Type B pancreatic cell (in vitro differentiated cells): ENCODE measurements at regions not wholly inside any gene's neighbourhood (a gene's known extent, or its start where the extent isn't known, plus 50 kb on each side); places are given as distances from the start of the nearest gene placed in this dataset.

Source experiments
- DNase-seq: peaks from one replicate; pipeline ENCODE4 v3.0.0; 2021; ENCODE audit warnings: mixed read lengths; ENCODE audit not compliant: unreplicated experiment; ENCODE audit errors: extremely low spot score
- H3K27ac Mint-ChIP-seq: 2 replicates; pipeline ENCODE4 v1.8.0; 2021; ENCODE audit warnings: mild to moderate bottlenecking, mixed read lengths
- H3K27me3 Mint-ChIP-seq: 2 replicates; pipeline ENCODE4 v1.8.0; 2021; ENCODE audit warnings: mixed read lengths
- H3K36me3 Mint-ChIP-seq: 2 replicates; pipeline ENCODE4 v1.8.0; 2021; ENCODE audit warnings: mixed read lengths
- H3K4me1 Mint-ChIP-seq: one replicate; pipeline ENCODE4 v1.8.0; 2021; ENCODE audit warnings: mixed read lengths; ENCODE audit not compliant: unreplicated experiment
- H3K4me3 Mint-ChIP-seq: 2 replicates; pipeline ENCODE4 v1.8.0; 2021; ENCODE audit warnings: mild to moderate bottlenecking, mixed read lengths
- H3K9me3 Mint-ChIP-seq: 2 replicates; pipeline ENCODE4 v1.8.0; 2021; ENCODE audit warnings: mixed read lengths
- TF ChIP-seq, protein P1 (sequence below): fragments of 200-600 bp; sonication (generic); conservative IDR thresholded peaks from 2 replicates; pipeline ENCODE4 v1.5.0; 2021; ENCODE audit warnings: antibody characterized with exemption, mild to moderate bottlenecking

DNA sequence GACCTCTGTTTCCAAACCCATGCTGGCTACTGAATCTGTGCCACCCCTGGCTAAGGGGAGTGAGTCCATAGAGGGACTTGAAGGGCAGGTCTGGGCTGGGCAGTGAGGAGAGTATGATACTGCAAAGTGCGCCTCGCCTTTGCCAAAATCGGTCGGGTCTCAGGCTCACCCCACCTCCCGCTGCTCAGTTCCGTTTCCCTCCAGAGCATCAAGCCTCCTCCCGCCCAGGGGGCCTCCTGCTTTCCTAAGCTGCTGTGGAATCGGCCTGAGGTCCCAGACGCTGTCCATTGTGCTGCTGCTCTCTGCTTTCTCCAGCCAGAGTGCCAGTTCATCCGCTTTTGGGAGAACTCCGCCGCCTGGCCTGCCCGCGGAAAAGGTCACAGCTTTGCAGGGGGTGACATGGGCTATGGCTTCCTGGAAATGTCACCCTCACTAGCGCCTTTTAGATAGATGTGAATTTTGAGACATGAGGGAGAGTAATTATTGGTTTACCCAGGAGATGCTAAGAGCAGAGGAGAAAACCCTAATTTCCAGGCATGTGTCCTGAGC lies 1418.4 kb downstream of the UQCRFS1 start:
- Mint-ChIP-seq H3K27ac (no peak overlapping the region), H3K36me3 (peaks cover 11% of the 10 kb centered on the region), H3K9me3 (no peaks in the 10 kb centered on the region), H3K27me3 (no peaks in the 10 kb centered on the region), H3K4me1 (peaks cover 8% of the 10 kb centered on the region), H3K4me3 (peak overlapping the region; percentile 99)
- no peak for DNase-seq
- TF ChIP-seq, protein P1, sequence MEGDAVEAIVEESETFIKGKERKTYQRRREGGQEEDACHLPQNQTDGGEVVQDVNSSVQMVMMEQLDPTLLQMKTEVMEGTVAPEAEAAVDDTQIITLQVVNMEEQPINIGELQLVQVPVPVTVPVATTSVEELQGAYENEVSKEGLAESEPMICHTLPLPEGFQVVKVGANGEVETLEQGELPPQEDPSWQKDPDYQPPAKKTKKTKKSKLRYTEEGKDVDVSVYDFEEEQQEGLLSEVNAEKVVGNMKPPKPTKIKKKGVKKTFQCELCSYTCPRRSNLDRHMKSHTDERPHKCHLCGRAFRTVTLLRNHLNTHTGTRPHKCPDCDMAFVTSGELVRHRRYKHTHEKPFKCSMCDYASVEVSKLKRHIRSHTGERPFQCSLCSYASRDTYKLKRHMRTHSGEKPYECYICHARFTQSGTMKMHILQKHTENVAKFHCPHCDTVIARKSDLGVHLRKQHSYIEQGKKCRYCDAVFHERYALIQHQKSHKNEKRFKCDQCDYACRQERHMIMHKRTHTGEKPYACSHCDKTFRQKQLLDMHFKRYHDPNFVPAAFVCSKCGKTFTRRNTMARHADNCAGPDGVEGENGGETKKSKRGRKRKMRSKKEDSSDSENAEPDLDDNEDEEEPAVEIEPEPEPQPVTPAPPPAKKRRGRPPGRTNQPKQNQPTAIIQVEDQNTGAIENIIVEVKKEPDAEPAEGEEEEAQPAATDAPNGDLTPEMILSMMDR, result no peak

DNA sequence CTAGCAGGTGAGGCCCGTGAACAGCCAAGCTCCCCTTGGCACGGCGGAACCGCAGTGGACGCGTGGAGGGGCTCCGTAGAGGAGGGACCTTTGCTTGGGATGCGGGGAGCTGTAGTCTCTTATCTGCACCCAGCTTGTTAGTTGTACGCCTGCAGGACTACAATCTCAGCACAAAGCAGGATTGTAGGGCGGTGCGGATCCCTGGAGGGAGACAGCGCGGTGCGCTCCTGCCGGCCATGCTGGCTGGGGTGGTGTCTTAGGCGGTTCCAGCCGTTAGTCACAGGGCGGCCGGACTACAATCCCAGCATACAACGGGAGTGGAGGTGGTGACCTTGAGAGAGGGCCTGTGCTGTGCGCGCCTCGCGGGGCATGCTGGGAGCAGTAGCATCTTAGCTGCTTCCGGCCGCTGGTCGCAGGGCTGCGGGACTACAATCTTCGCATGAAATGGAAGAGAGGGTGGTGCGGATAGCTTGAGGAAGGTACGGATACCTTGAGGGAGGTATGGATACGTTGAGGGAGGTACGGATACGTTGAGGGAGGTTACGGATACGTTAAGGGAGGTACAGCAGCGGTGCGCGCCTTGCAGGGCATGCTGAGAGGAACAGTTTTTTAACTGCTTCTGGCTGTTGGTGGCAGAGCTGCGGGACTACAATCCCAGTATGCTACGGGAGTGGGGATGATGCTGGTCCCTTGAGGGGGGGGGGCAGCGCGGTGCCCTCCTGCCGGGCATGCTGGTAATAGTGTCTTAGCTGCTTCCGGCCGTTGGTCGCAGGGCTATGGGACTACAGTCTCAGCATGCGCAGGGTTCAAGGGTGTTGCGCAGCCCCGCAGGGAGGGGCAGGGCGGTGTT lies 1419.1 kb downstream of the UQCRFS1 start:
- H3K9me3 Mint-ChIP-seq, result no peaks in the 10 kb centered on the region
- no peaks in the 10 kb centered on the region for H3K27me3 Mint-ChIP-seq
- peaks cover 12% of the 10 kb centered on the region for H3K36me3 Mint-ChIP-seq
- TF ChIP-seq, protein P1, result peak; percentile 17
- peak; percentile 92 for DNase-seq
- H3K4me3 Mint-ChIP-seq, result peak overlapping the region; percentile 99
- peak overlapping the region; percentile 90 for H3K27ac Mint-ChIP-seq
- H3K4me1 Mint-ChIP-seq, result peaks cover 8% of the 10 kb centered on the region

DNA sequence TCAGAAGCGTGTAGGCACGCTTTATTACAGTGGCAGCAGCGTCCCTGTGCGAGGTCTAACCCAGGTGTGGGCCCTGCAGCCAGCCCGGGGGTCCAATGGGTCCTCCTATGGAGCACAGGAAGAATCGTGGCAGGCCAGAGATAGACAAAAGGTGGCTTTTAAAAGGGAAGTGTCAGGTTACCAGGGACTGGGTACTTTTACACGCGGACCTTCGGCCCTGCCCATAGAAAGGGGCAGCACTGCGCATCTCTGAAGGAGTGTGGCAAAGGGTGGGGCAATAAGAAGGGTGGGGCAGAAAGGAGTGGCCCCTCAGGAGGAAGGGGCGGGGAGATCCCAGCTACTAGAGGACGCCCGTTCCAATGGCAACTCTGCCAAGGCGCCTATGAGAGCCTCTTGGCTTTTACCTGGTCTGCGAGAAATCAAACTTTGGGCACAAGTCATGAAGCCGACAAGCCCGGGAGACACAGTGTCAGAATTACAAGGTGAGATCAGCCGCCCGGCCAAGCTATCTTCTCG lies 1419.8 kb downstream of the UQCRFS1 start:
- Mint-ChIP-seq H3K27ac (peak overlapping the region; percentile 90), H3K4me3 (peak overlapping the region; percentile 99), H3K36me3 (peaks cover 11% of the 10 kb centered on the region), H3K4me1 (peaks cover 8% of the 10 kb centered on the region), H3K9me3 (no peaks in the 10 kb centered on the region), H3K27me3 (no peaks in the 10 kb centered on the region)
- TF ChIP-seq, protein P1, result no peak
- DNase-seq, result no peak

DNA sequence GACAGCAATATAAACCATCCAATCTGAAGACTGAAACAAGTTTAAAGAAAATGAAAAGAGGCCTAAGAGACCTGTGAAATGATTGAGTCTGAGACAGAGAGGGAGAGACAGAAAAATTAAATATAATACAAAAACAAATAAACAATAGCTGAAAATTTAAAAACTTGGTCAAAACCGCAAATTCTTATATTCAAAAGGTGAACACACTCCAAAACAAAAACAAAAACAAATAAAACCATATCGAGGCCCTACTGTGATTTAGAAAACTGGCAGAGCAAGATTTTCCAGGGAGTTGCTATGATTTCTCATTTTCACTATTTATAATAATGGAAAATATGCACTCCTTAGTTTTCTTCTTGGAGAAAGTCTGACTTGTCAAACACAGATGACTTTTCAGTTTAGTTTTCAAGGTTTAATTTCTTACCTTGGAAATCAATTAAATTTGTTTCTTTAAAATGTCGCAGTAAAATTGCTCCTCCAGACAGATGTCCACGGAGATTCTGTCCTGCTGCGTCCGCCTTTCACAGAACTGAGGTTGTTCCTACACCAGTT lies 1420.3 kb downstream of the UQCRFS1 start:
- no peak for DNase-seq
- Mint-ChIP-seq H3K9me3 (no peaks in the 10 kb centered on the region), H3K27me3 (no peaks in the 10 kb centered on the region), H3K4me1 (peaks cover 8% of the 10 kb centered on the region), H3K27ac (peak overlapping the region; percentile 90), H3K4me3 (peak overlapping the region; percentile 99), H3K36me3 (peaks cover 14% of the 10 kb centered on the region)
- TF ChIP-seq, protein P1, result no peak

DNA sequence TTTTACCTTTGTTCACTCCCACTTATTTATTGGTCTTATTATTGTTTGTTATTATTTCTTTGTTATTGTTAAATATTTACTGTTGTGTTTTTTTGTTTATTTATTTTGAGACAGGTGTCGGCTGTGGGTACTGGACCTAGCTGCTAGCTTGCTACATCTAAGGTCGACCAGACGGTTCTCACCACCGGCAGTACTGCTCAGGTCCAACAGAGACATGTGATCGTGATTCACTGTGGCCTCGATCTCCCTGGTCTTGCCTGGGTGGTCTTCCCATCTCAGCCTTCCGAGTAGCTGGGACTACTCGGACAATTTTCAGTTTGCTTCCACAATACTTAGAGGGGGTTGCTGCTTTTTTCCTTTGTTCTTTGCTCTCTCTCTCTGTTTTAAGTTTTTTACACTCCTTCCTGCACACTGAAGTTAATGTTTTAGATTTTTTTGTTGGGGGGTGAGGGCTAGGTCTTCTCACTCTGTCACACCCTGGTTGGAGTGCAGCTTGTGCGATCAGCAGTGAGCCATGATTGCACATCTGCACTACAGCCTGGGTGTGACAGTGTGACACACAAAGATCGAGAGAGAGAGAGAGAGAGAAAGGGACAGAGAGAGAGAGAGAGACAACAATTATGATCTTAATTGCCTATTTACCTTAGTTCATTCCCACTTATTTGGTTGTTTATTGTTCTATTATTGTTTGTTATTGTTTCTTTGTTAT lies 1432.4 kb downstream of the UQCRFS1 start:
- Mint-ChIP-seq H3K27me3 (no peaks in the 10 kb centered on the region), H3K9me3 (peaks cover 31% of the 10 kb centered on the region), H3K4me3 (no peak overlapping the region), H3K4me1 (no peaks in the 10 kb centered on the region), H3K27ac (no peak overlapping the region), H3K36me3 (peaks cover 47% of the 10 kb centered on the region)
- no peak for DNase-seq
- TF ChIP-seq, protein P1, result no peak
